ENCODE measurements at regions not wholly inside any gene's neighbourhood (a gene's known extent, or its start where the extent isn't known, plus 50 kb on each side); places are given as distances from the start of the nearest gene placed in this dataset.

GRCh38 chr13:91085127-91085526 lies 262.4 kb upstream of the MIR17HG start:
- Histone ChIP-seq H3F3A (ENCODE audit: insufficient read depth) (no peaks in the 10 kb centered on the region), H3K27me3 (ENCODE audit: low read length) (no peaks in the 10 kb centered on the region), H3K4me2 (ENCODE audit: low read depth, low read length, poor library complexity, severe bottlenecking) (no peak overlapping the region), H4K20me1 (ENCODE audit: low read depth, low read length) (no peaks in the 10 kb centered on the region), H3K9me3 (ENCODE audit: insufficient read depth, low read length) (no peaks in the 10 kb centered on the region), H2AFZ (ENCODE audit: low read depth, low read length, severe bottlenecking) (no peak overlapping the region), H3K9ac (ENCODE audit: low read length) (no peak overlapping the region), H3K27ac (ENCODE audit: low read depth, low read length) (no peak overlapping the region), H3K79me2 (ENCODE audit: insufficient read depth, low read length) (no peaks in the 10 kb centered on the region), H3K4me3 (ENCODE audit: insufficient read depth, low read length, poor library complexity, severe bottlenecking) (no peak overlapping the region), H3K9me2 (replicated peaks; ENCODE audit: insufficient read depth, low read length) (no peaks in the 10 kb centered on the region), H3K36me3 (ENCODE audit: low read length) (no peaks in the 10 kb centered on the region)
- TF ChIP-seq, protein P1, sequence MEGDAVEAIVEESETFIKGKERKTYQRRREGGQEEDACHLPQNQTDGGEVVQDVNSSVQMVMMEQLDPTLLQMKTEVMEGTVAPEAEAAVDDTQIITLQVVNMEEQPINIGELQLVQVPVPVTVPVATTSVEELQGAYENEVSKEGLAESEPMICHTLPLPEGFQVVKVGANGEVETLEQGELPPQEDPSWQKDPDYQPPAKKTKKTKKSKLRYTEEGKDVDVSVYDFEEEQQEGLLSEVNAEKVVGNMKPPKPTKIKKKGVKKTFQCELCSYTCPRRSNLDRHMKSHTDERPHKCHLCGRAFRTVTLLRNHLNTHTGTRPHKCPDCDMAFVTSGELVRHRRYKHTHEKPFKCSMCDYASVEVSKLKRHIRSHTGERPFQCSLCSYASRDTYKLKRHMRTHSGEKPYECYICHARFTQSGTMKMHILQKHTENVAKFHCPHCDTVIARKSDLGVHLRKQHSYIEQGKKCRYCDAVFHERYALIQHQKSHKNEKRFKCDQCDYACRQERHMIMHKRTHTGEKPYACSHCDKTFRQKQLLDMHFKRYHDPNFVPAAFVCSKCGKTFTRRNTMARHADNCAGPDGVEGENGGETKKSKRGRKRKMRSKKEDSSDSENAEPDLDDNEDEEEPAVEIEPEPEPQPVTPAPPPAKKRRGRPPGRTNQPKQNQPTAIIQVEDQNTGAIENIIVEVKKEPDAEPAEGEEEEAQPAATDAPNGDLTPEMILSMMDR (IDR thresholded peaks at IDR 0.05; ENCODE audit: insufficient read depth, low read length, poor library complexity, severe bottlenecking) = no peak
- TF ChIP-seq EZH2phosphoT487 (conservative IDR thresholded peaks at IDR 0.05; ENCODE audit: low read length) = no peak

GRCh38 chr13:91086936-91087716 lies 260.4 kb upstream of the MIR17HG start:
- Histone ChIP-seq H3K27ac (ENCODE audit: low read depth, low read length) (no peak overlapping the region), H3K79me2 (ENCODE audit: insufficient read depth, low read length) (no peaks in the 10 kb centered on the region), H3K4me2 (ENCODE audit: low read depth, low read length, poor library complexity, severe bottlenecking) (no peak overlapping the region), H3K9ac (ENCODE audit: low read length) (no peak overlapping the region), H3K9me2 (replicated peaks; ENCODE audit: insufficient read depth, low read length) (no peaks in the 10 kb centered on the region), H4K20me1 (ENCODE audit: low read depth, low read length) (no peaks in the 10 kb centered on the region), H3K36me3 (ENCODE audit: low read length) (no peaks in the 10 kb centered on the region), H3K27me3 (ENCODE audit: low read length) (no peaks in the 10 kb centered on the region), H3F3A (ENCODE audit: insufficient read depth) (no peaks in the 10 kb centered on the region), H3K4me3 (ENCODE audit: insufficient read depth, low read length, poor library complexity, severe bottlenecking) (no peak overlapping the region), H3K9me3 (ENCODE audit: insufficient read depth, low read length) (no peaks in the 10 kb centered on the region), H2AFZ (ENCODE audit: low read depth, low read length, severe bottlenecking) (no peak overlapping the region)
- TF ChIP-seq EZH2phosphoT487 (conservative IDR thresholded peaks at IDR 0.05; ENCODE audit: low read length) = no peak
- TF ChIP-seq, protein P1 (IDR thresholded peaks at IDR 0.05; ENCODE audit: insufficient read depth, low read length, poor library complexity, severe bottlenecking) = no peak

GRCh38 chr13:91097269-91097668 lies 250.2 kb upstream of the MIR17HG start:
- H3K27me3 ChIP-seq (ENCODE audit: low read length) = no peaks in the 10 kb centered on the region
- H4K20me1 ChIP-seq (ENCODE audit: low read depth, low read length) = no peaks in the 10 kb centered on the region
- no peak overlapping the region for H3K4me2 ChIP-seq (ENCODE audit: low read depth, low read length, poor library complexity, severe bottlenecking)
- H3K79me2 ChIP-seq (ENCODE audit: insufficient read depth, low read length) = no peaks in the 10 kb centered on the region
- no peak overlapping the region for H2AFZ ChIP-seq (ENCODE audit: low read depth, low read length, severe bottlenecking)
- H3K4me3 ChIP-seq (ENCODE audit: insufficient read depth, low read length, poor library complexity, severe bottlenecking) = no peak overlapping the region
- no peaks in the 10 kb centered on the region for H3F3A ChIP-seq (ENCODE audit: insufficient read depth)
- TF ChIP-seq, protein P1 (IDR thresholded peaks at IDR 0.05; ENCODE audit: insufficient read depth, low read length, poor library complexity, severe bottlenecking) = no peak
- no peaks in the 10 kb centered on the region for H3K9me2 ChIP-seq (replicated peaks; ENCODE audit: insufficient read depth, low read length)
- H3K27ac ChIP-seq (ENCODE audit: low read depth, low read length) = no peak overlapping the region
- no peaks in the 10 kb centered on the region for H3K36me3 ChIP-seq (ENCODE audit: low read length)
- H3K9me3 ChIP-seq (ENCODE audit: insufficient read depth, low read length) = no peaks in the 10 kb centered on the region
- H3K9ac ChIP-seq (ENCODE audit: low read length) = no peak overlapping the region
